ENCODE measurements at regions not wholly inside any gene's neighbourhood (a gene's known extent, or its start where the extent isn't known, plus 50 kb on each side); places are given as distances from the start of the nearest gene placed in this dataset.

- Histone ChIP-seq H2AFZ (no peak overlapping the region; the same call in 1 of the 2 replicates), H3K9me3 (ENCODE audit: insufficient read depth, low read depth) (no peaks in the 10 kb centered on the region), H4K20me1 (ENCODE audit: insufficient read depth) (no peaks in the 10 kb centered on the region), H3K79me2 (ENCODE audit: low read depth) (no peaks in the 10 kb centered on the region), H3K36me3 (ENCODE audit: low read depth) (no peaks in the 10 kb centered on the region), H3K27ac (no peak overlapping the region), H3K9me2 (ENCODE audit: insufficient read depth) (no peaks in the 10 kb centered on the region), H3K4me2 (no peak overlapping the region), H3F3A (ENCODE audit: insufficient read depth, low read depth) (no peaks in the 10 kb centered on the region), H3K27me3 (ENCODE audit: insufficient read depth, low read depth) (peaks cover 36% of the 10 kb centered on the region), H3K4me1 (replicated peaks; ENCODE audit: insufficient read depth) (no peaks in the 10 kb centered on the region), H3K4me3 (no peak overlapping the region)
- BruUV-seq (replicated peaks), result no TSS peak
- no peak for DNase-seq
- TF ChIP-seq, protein P1, sequence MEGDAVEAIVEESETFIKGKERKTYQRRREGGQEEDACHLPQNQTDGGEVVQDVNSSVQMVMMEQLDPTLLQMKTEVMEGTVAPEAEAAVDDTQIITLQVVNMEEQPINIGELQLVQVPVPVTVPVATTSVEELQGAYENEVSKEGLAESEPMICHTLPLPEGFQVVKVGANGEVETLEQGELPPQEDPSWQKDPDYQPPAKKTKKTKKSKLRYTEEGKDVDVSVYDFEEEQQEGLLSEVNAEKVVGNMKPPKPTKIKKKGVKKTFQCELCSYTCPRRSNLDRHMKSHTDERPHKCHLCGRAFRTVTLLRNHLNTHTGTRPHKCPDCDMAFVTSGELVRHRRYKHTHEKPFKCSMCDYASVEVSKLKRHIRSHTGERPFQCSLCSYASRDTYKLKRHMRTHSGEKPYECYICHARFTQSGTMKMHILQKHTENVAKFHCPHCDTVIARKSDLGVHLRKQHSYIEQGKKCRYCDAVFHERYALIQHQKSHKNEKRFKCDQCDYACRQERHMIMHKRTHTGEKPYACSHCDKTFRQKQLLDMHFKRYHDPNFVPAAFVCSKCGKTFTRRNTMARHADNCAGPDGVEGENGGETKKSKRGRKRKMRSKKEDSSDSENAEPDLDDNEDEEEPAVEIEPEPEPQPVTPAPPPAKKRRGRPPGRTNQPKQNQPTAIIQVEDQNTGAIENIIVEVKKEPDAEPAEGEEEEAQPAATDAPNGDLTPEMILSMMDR (conservative IDR thresholded peaks at IDR 0.05), result no peak
- no peak for TF ChIP-seq EZH2 (IDR thresholded peaks at IDR 0.05; ENCODE audit: low read depth)
- ChIA-PET POLR2A (ENCODE audit: unreplicated experiment) (no interaction called here), CTCF (no interaction called here)
- intact Hi-C loops (cut with micrococcal nuclease; ENCODE audit: unreplicated experiment), result no loop called here
These were observed 255.4 kb upstream of the PLXNA2 start for GRCh38 chr1:208499601-208500000.

GRCh38 chr1:208500375-208500774 is 256.2 kb upstream of the PLXNA2 start:
- POLR2A ChIA-PET (ENCODE audit: unreplicated experiment), result no interaction called here
- no TSS peak for BruUV-seq (replicated peaks)
- no peaks in the 10 kb centered on the region for H3K9me3 ChIP-seq (ENCODE audit: insufficient read depth, low read depth)
- CTCF ChIA-PET, result no interaction called here
- no peaks in the 10 kb centered on the region for H3K4me1 ChIP-seq (replicated peaks; ENCODE audit: insufficient read depth)
- H3K36me3 ChIP-seq (ENCODE audit: low read depth), result no peaks in the 10 kb centered on the region
- no peak overlapping the region for H3K4me2 ChIP-seq
- no peaks in the 10 kb centered on the region for H3K79me2 ChIP-seq (ENCODE audit: low read depth)
- no peaks in the 10 kb centered on the region for H4K20me1 ChIP-seq (ENCODE audit: insufficient read depth)
- H3K27ac ChIP-seq, result no peak overlapping the region
- TF ChIP-seq, protein P1 (conservative IDR thresholded peaks at IDR 0.05), result no peak
- TF ChIP-seq EZH2 (IDR thresholded peaks at IDR 0.05; ENCODE audit: low read depth), result no peak
- peaks cover 43% of the 10 kb centered on the region for H3K27me3 ChIP-seq (ENCODE audit: insufficient read depth, low read depth)
- intact Hi-C loops (cut with micrococcal nuclease; ENCODE audit: unreplicated experiment), result no loop called here
- no peaks in the 10 kb centered on the region for H3K9me2 ChIP-seq (ENCODE audit: insufficient read depth)
- no peak for DNase-seq
- no peak overlapping the region for H3K4me3 ChIP-seq
- no peak overlapping the region for H2AFZ ChIP-seq
- no peaks in the 10 kb centered on the region for H3F3A ChIP-seq (ENCODE audit: insufficient read depth, low read depth)

DNA sequence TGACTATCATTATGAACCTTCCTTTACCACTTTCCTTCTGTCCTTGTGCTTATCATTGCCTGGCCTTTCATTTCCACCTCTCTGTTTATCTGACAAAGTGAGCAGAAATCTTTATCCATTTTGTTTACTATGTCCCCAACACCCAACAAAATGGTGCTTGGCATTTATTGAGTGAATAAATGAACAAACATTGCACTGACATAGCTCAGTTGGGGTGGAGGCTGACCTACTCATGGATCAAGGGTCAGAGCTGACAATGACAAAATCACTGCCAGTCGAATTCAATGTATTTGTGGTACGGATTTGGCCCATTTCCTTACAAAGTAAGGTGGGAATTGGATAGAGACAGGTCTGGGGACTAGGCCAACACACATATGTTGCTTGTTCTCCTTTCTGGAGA is 257.4 kb upstream of the PLXNA2 start:
- Histone ChIP-seq H3K36me3 (ENCODE audit: low read depth) (no peaks in the 10 kb centered on the region), H2AFZ (no peak overlapping the region), H4K20me1 (ENCODE audit: insufficient read depth) (no peaks in the 10 kb centered on the region), H3K4me1 (replicated peaks; ENCODE audit: insufficient read depth) (no peaks in the 10 kb centered on the region), H3K27ac (no peak overlapping the region), H3K27me3 (ENCODE audit: insufficient read depth, low read depth) (peaks cover 51% of the 10 kb centered on the region), H3K4me2 (no peak overlapping the region), H3K79me2 (ENCODE audit: low read depth) (no peaks in the 10 kb centered on the region), H3F3A (ENCODE audit: insufficient read depth, low read depth) (no peaks in the 10 kb centered on the region), H3K9me2 (ENCODE audit: insufficient read depth) (no peaks in the 10 kb centered on the region), H3K9me3 (ENCODE audit: insufficient read depth, low read depth) (no peaks in the 10 kb centered on the region), H3K4me3 (no peak overlapping the region)
- ChIA-PET POLR2A (ENCODE audit: unreplicated experiment) (no interaction called here), CTCF (interaction anchor here (0.5 kb wide), 1 partner anchor 124 kb away, joined by 5 read pairs; no protein-coding TSS in a partner anchor)
- TF ChIP-seq, protein P1 (conservative IDR thresholded peaks at IDR 0.05), result no peak
- TF ChIP-seq EZH2 (IDR thresholded peaks at IDR 0.05; ENCODE audit: low read depth), result no peak
- no peak for DNase-seq
- intact Hi-C loops (cut with micrococcal nuclease; ENCODE audit: unreplicated experiment), result no loop called here
- no TSS peak for BruUV-seq (replicated peaks)

Measured in PC-9 (cell line).